ENCODE measurements at regions not wholly inside any gene's neighbourhood (a gene's known extent, or its start where the extent isn't known, plus 50 kb on each side); places are given as distances from the start of the nearest gene placed in this dataset.

DNA sequence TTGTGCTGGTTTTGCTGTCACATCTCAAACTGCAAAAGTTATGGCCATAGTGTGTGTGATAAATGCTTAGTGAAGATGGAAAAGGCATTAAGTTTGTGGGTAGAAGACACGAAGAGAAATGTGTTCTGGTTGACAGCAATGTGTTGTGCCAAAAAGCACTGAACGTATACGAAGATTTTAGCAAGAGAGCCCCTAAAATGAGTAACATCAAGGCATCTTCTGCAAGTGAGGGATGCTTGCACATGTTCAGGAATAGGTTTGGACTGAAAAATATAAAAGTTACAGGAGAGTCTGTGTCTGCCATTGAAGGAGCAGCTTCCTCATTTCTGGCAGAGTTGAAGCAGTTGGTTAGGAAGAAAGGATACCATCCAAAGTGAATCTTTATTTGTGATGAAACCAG is 167.1 kb downstream of the ADAMTS15 start:
- peak in 1 of 4 experiments; percentile 13 for DNase-seq

GRCh38 chr11:130616573-130616972 is 168.1 kb downstream of the ADAMTS15 start:
- peak; percentile 50 to 83 (median 70) for DNase-seq

- DNase-seq, result peak in 2 of 4 experiments; percentile 49 to 58
Measured at GRCh38 chr11:130617001-130617400, 168.6 kb downstream of the ADAMTS15 start.

- no peak for DNase-seq
Measured at GRCh38 chr11:130620548-130620947, 172.1 kb downstream of the ADAMTS15 start.

DNA sequence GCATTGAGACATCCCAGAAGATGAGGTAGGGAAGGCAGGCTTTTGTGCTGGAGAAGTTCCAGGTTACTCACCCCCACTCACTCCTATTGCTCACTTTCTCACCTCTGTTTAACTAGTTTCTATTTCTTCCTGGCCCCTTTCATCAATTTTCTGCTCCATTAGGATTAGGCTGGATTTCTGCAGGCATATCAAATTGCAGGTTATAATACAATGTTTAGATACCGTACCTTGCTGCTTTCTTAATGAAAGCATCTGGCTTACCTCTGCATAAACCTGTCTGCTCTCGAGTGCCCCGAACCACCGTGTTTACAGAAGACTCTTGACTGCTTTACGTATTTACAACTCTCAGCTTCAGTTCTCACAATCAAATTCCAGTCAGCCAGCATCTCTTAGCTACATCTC is 173.7 kb downstream of the ADAMTS15 start:
- no peak for DNase-seq

DNA sequence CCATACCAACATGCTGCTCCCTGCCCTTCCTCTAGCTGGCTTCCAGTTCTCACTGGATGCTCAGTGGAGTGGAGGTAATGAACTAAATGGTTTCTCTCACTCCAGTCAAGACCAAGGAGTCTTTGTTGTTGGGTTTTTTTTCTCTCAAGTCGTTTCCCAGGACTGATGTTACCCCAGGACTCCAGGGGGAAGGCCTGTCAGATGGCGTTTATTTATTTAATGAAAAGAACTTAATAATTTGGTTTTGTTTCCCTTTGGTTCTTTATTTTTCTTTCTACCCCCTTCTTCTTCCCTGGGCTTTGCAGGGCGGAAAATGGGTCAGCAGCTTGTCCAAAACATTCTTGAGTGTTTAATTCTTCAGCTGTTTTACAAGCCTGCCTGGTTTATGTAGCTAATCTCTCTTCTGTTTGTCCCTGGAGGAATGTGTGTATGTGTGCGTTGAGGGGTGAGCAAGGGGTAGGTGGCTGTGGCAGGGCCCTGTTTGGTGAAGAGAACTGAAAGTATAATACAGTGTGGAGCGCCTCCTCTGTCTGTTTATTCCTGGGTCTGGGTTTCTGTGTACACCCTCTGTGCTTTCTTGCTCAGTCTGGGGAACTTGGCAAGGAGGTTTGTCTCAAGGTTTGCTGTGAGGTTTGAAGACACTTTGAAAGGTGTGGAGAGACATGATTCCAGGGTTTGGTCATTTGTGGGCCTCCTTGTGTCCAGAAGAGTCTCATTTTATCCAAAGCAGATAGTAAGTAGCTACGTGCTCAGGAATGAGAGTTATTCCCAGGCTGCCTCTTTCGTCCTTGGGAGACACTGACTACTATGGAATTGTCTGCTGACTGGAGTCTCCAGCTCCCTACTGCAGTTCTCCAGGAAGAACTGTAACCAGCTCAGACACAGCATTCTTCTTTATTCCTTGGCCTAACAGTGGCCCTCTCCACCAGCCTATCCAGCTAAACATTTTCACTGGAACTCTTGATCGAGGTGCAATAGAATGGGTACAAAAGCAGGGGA is 175.5 kb downstream of the ADAMTS15 start:
- DNase-seq, result no peak

DNA sequence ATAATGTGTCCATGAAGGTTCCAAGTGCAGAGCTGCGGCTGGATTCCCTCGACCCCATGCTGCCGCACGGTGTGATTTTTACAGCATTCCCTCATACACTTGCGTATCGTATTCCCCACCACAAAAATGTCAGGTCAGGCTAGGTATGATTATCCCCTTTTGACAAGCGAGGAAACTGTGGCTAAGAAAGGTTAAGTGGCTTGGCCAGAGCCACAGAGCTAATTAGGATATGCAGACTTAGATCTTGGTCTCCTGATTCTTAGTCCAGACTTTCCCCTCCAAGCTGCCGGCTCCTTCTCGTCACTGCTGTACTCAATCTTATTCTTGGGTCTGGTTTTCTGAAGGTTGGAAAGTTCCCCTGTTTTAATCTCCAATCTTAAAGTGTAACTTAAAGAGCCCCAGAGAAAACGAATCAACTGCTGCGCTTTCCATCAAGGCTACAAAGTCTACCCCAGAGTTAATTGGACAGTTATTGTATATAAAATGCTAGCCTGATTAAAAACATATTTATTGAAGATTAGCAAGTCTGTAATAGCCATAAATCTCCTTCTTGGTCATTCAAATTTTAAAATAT is 176.6 kb downstream of the ADAMTS15 start:
- no peak for DNase-seq

DNA sequence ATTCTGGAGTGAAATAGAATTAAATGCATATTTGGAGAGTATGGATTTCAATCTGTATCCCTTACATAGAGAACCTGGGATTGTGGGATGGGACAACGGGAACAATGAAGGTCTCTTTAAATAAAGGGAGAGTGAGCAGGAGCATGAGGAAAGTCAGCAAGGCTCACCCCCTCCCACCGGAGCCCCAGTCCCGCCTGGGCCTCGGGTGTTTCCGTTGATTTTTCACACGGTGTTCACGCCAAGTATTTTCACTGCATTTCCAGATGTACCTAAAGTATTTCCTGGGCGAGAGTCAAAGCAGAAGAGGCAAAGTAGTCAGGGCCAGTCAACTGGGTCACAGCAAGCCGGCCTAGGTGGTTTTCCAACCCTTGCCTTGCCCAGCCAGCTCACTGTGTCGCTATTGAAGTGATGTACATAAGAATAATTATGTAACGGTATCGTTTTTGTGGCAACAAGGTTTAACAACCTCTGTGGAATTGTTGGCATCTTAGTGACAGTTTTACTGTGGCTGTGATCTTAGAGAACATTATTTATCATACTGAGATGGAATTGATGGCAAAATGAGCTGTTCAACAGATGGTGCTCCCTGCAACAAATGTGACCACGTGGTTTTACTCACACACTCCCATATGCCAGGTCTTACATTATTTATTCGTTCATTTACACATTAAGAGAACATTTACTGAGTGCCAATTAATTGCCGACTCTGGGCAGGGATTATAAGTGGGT is 177.3 kb downstream of the ADAMTS15 start:
- DNase-seq, result no peak

DNA sequence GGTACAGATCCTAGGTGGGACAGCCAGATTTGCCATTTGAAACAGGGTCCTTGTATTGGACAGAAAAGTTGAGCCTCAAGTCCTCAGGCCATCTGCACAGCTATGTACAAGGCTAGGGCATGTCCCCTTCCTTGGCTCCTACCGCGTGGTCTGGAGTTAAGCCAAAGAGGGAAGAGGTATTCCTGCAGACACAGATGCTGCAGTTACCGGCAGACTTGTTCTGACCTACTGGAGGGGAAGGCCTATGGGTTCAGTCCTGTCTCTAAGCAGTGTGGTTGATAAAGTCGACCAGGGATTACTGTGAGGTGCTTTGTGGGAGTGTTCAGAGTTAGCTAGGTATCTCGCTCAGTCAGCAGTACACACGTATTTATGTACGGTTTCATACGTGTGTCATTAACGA is 180.6 kb downstream of the ADAMTS15 start:
- DNase-seq, result no peak

- peak; percentile 6 to 48 (median 30) for DNase-seq
Measured at GRCh38 chr11:130631119-130631518, 182.7 kb downstream of the ADAMTS15 start.

- no peak for DNase-seq
Measured at GRCh38 chr11:130633466-130633865, 185.0 kb downstream of the ADAMTS15 start.

GRCh38 chr11:130634186-130634585 is 185.7 kb downstream of the ADAMTS15 start:
- no peak for DNase-seq

DNA sequence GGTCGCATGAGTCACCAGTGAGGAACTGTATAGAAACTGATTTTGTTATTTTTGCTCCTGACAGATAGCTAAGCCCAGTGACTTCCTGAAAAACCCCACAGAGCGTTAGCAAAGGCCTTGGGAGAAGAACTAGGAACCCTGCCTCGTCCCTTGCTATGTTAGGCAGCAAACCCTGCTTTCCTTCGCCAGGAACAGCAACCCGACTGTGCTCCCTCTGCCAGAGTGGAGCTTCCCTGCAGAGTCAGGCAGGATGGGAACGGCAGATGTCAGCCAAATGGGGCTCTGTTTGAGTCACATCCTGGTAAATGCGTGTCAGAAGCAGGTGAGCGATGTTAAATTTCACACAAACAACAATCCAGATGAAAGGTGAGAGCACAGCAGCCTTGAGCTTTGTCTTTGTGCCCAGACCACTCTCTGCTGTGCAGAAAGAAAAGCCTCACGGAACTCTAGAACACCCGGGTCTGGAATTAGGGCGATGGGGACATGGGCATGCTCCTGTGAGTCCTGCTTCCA is 186.6 kb downstream of the ADAMTS15 start:
- DNase-seq, result peak; percentile 27 to 46 (median 36)

DNA sequence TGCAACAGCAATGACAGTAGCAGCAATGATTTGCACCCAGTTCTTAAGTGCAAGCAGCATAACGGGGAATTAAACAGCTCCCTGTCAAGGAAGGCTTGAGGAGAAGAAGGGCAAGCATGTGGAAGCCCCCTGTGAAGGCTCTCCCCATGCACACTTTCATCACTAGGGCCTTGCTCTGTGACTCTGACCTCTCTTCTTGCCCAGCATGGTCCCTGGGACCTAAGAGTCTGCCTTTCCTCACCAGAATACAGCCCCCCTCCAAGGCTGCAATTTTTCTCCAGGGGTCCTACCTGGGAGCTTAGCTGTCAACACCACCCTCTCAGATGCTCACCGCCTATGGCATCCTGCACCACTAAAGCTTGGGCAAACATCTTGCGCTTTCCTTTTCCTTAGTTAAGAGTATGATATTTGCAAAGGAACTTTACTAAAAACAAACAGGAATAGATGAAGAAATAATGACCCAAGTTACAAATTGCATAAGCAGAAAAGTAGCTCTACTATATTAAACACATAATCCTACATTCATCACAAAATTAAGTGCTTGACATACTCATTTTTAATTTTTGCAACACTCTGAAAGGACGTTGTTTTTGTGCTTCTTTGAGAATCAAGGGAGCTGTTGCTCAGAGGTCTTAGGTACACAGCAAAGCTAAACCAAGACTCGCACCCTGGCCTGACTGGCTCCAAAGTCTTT is 187.6 kb downstream of the ADAMTS15 start:
- DNase-seq, result no peak

GRCh38 chr11:130636722-130637464 is 188.4 kb downstream of the ADAMTS15 start:
- DNase-seq, result no peak

DNA sequence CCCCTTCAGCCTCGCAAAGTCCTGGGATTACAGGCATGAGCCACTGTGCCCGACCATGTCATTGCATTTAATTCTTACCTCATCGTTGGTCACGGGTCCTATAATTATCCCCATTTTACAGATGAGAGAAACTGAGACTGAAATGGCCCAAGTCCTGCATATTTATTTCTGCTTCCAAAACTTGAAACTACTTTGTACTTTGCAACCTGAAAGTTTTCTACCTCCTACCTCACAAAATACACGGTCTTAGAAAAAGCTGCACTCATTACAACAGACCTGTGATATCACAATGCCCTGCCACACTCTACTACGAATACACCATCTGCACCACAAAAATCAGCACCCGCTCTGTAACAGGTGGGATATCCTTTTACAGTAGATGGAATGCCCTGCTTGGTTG is 189.1 kb downstream of the ADAMTS15 start:
- DNase-seq, result no peak

GRCh38 chr11:130638033-130638432 is 189.6 kb downstream of the ADAMTS15 start:
- no peak for DNase-seq

- DNase-seq, result no peak
Measured at GRCh38 chr11:130638624-130639023, 190.2 kb downstream of the ADAMTS15 start.

GRCh38 chr11:130639369-130639768 is 190.9 kb downstream of the ADAMTS15 start:
- no peak for DNase-seq

GRCh38 chr11:130640526-130640925 is 192.1 kb downstream of the ADAMTS15 start:
- no peak for DNase-seq

DNA sequence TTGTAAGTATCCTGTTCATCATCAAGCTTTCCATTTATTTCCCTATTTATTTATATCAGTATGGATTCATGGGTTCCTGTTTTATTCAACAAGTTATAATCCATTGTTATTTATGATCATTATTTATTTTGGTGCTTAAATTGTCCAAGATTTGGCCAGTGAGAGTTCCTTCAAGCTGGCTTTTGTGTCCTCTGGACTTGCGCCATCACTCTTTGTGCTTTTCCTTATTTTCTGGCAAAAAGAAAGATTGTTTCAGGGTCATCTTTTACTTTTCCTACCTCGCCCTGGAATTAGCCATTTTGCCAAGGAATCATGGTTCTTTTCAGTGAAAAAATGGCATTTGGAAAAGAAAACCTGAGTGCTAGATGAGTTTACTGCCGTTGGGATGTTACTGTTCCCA is 193.4 kb downstream of the ADAMTS15 start:
- DNase-seq, result no peak

DNA sequence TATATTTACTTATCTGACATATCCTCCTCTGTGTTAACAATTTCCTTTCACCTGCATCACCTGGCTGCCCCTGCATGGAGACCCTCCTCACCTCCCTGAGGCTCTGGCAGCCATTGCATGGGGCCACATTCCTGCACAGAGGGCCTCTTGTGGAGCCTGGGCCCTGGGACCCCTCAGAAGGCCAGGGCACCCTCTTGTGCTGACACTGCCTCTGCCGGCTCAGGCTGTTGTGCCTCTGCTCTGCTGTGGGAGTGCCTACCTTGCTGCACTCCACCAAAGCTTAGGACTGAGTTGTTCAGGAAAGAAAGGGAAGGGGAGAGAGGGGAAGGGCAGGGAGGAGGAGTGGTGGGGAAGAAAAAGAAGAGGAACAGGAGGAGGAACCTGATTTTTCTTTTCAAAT is 194.5 kb downstream of the ADAMTS15 start:
- no peak for DNase-seq
